Neuronal stem cell (in vitro differentiated cells): ENCODE measurements at regions not wholly inside any gene's neighbourhood (a gene's known extent, or its start where the extent isn't known, plus 50 kb on each side); places are given as distances from the start of the nearest gene placed in this dataset.

Experiments
- DNase-seq: peaks from one replicate; pipeline ENCODE4 v3.0.0-alpha.2; 2013; ENCODE audit warnings: low spot score
- H2AFZ ChIP-seq: one replicate; pipeline ENCODE4 v1.6.1; 2013; ENCODE audit warnings: mild to moderate bottlenecking, low read length, inconsistent platforms
- H2AK5ac ChIP-seq: 2 replicates; pipeline ENCODE4 v1.6.1; 2013; ENCODE audit warnings: low read depth, mild to moderate bottlenecking, inconsistent platforms, low read length, moderate library complexity, mixed read lengths
- H2BK120ac ChIP-seq: 2 replicates; pipeline ENCODE4 v1.6.1; 2013; ENCODE audit warnings: low read depth, mild to moderate bottlenecking, inconsistent platforms, low read length, moderate library complexity, mixed read lengths
- H2BK12ac ChIP-seq: one replicate; pipeline ENCODE4 v1.6.1; 2013; ENCODE audit warnings: low read length, inconsistent platforms
- H2BK15ac ChIP-seq: 2 replicates; pipeline ENCODE4 v1.6.1; 2013; ENCODE audit warnings: mild to moderate bottlenecking, low read length, inconsistent platforms, mixed read lengths
- H2BK5ac ChIP-seq: one replicate; pipeline ENCODE4 v1.6.1; 2013; ENCODE audit warnings: inconsistent platforms, mild to moderate bottlenecking, low read length, moderate library complexity
- H3K14ac ChIP-seq: one replicate; pipeline ENCODE4 v1.6.1; 2013; ENCODE audit warnings: low read length, inconsistent platforms
- H3K18ac ChIP-seq: 2 replicates; pipeline ENCODE4 v1.6.1; 2013; ENCODE audit warnings: low read length, inconsistent platforms
- H3K23ac ChIP-seq: 2 replicates; pipeline ENCODE4 v1.6.1; 2013; ENCODE audit warnings: low read depth, mild to moderate bottlenecking, mixed read lengths, low read length, inconsistent platforms; ENCODE audit not compliant: poor library complexity
- H3K27ac ChIP-seq: replicated peaks from 3 replicates; pipeline ENCODE4 v1.5.1; 2013; ENCODE audit warnings: low read length, inconsistent platforms
- H3K27me3 ChIP-seq, 3 experiments: 2 replicates each; pipeline ENCODE4 v1.6.1; 2013; ENCODE audit warnings: low read length in 3 of 3, mild to moderate bottlenecking in 2 of 3, inconsistent platforms in 1 of 3, low read depth in 1 of 3, mixed read lengths in 1 of 3, moderate library complexity in 1 of 3; ENCODE audit not compliant: control insufficient read depth in 3 of 3, insufficient read depth in 3 of 3
- H3K36me3 ChIP-seq, 2 donors: replicated peaks in 1 of 2; 2 replicates each; pipeline ENCODE4 v1.6.1; 2013; ENCODE audit warnings: low read length in 2 of 2; ENCODE audit not compliant: control insufficient read depth in 2 of 2, insufficient read depth in 2 of 2
- H3K4ac ChIP-seq: 2 replicates; pipeline ENCODE4 v1.6.1; 2013; ENCODE audit warnings: inconsistent platforms, mild to moderate bottlenecking, low read length, moderate library complexity
- H3K4me1 ChIP-seq, 2 donors: 1 replicate in 1 of 2; 2 replicates in 1 of 2; pipeline ENCODE4 v1.6.1; 2013; ENCODE audit warnings: low read length in 2 of 2, low read depth in 1 of 2; ENCODE audit not compliant: control insufficient read depth in 2 of 2, insufficient read depth in 1 of 2
- H3K4me2 ChIP-seq: one replicate; pipeline ENCODE4 v1.6.1; 2013; ENCODE audit warnings: mild to moderate bottlenecking, low read length, inconsistent platforms; ENCODE audit not compliant: insufficient read depth, poor library complexity, severe bottlenecking
- H3K4me3 ChIP-seq, 2 donors: 2 replicates each; pipeline ENCODE4 v1.5.1; 2013; ENCODE audit warnings: low read length in 2 of 2, mild to moderate bottlenecking in 2 of 2, inconsistent platforms in 1 of 2, moderate library complexity in 1 of 2
- H3K79me1 ChIP-seq: one replicate; pipeline ENCODE4 v1.6.1; 2013; ENCODE audit warnings: low read depth, mild to moderate bottlenecking, inconsistent platforms, low read length, moderate library complexity
- H3K9ac ChIP-seq: one replicate; pipeline ENCODE4 v1.6.1; 2013; ENCODE audit warnings: mild to moderate bottlenecking, low read depth, low read length, inconsistent platforms; ENCODE audit not compliant: poor library complexity
- H3K9me3 ChIP-seq, 2 donors: replicated peaks in 1 of 2; 2 replicates each; pipeline versions ENCODE3 to v1.6.1; 2013; ENCODE audit warnings: low read length in 2 of 2, mild to moderate bottlenecking in 2 of 2, inconsistent platforms in 1 of 2, low read depth in 1 of 2, mixed read lengths in 1 of 2, moderate library complexity in 1 of 2; ENCODE audit not compliant: control insufficient read depth in 2 of 2, insufficient read depth in 1 of 2
- H4K8ac ChIP-seq: one replicate; pipeline ENCODE4 v1.6.1; 2013; ENCODE audit warnings: low read depth, mild to moderate bottlenecking, inconsistent platforms, low read length, moderate library complexity
- H4K91ac ChIP-seq: one replicate; pipeline ENCODE4 v1.6.1; 2013; ENCODE audit warnings: low read length, low read depth, mild to moderate bottlenecking, inconsistent platforms; ENCODE audit not compliant: poor library complexity
- WGBS, 2 donors: extraction: QIAGEN DNeasy Blood & Tissue Kit; methylation state at CpG; one replicate each; pipeline ENCODE4 v1.1.7; 2013; ENCODE audit warnings: missing lambda C conversion rate in 2 of 2, mixed read lengths in 1 of 2; ENCODE audit not compliant: insufficient read length in 2 of 2, insufficient replicate concordance in 1 of 2; ENCODE audit errors: extremely low coverage in 2 of 2; 5-methylcytosine and 5-hydroxymethylcytosine counted together

- Histone ChIP-seq H2AFZ (no peak overlapping the region), H3K9ac (no peak overlapping the region), H3K4me3 (no peak overlapping the region), H3K18ac (no peak overlapping the region), H2BK5ac (no peak overlapping the region), H4K8ac (no peak overlapping the region), H3K27ac (no peak overlapping the region), H2BK15ac (no peak overlapping the region), H2AK5ac (no peak overlapping the region), H3K14ac (no peak overlapping the region), H3K4me2 (no peak overlapping the region), H4K91ac (no peak overlapping the region), H3K9me3 (peaks cover 0 to 2% of the 10 kb centered on the region in 2 donors), H3K4me1 (peaks cover 0 to 4% of the 10 kb centered on the region in 2 donors), H2BK12ac (no peak overlapping the region), H3K23ac (no peak overlapping the region), H3K4ac (no peak overlapping the region), H3K79me1 (no peaks in the 10 kb centered on the region), H2BK120ac (no peak overlapping the region), H3K27me3 (no peaks in the 10 kb centered on the region), H3K36me3 (no peaks in the 10 kb centered on the region)
- DNase-seq = no peak
- no CpG with 5 or more reads among the region's 6 CpGs for WGBS, 2 donors
Observed at GRCh38 chr20:22687676-22688349, 103.4 kb upstream of the FOXA2 start.

GRCh38 chr20:22688485-22688884 is 104.1 kb upstream of the FOXA2 start:
- no peak overlapping the region for H2BK12ac ChIP-seq
- H3K27ac ChIP-seq = no peak overlapping the region
- no peak overlapping the region for H4K91ac ChIP-seq
- no peak overlapping the region for H3K14ac ChIP-seq
- no CpG with 5 or more reads among the region's 2 CpGs for WGBS, 2 donors
- H3K4ac ChIP-seq = no peak overlapping the region
- H3K4me3 ChIP-seq = no peak overlapping the region
- H3K23ac ChIP-seq = no peak overlapping the region
- peaks cover 0 to 4% of the 10 kb centered on the region in 2 donors for H3K4me1 ChIP-seq
- no peak overlapping the region for H2AFZ ChIP-seq
- H3K27me3 ChIP-seq = no peaks in the 10 kb centered on the region
- no peaks in the 10 kb centered on the region for H3K79me1 ChIP-seq
- H2BK5ac ChIP-seq = no peak overlapping the region
- H3K18ac ChIP-seq = no peak overlapping the region
- H3K9me3 ChIP-seq = peaks cover 0 to 2% of the 10 kb centered on the region in 2 donors
- DNase-seq = no peak
- H3K36me3 ChIP-seq = no peaks in the 10 kb centered on the region
- no peak overlapping the region for H2BK15ac ChIP-seq
- no peak overlapping the region for H4K8ac ChIP-seq
- H2BK120ac ChIP-seq = no peak overlapping the region
- H3K9ac ChIP-seq = no peak overlapping the region
- H3K4me2 ChIP-seq = no peak overlapping the region
- no peak overlapping the region for H2AK5ac ChIP-seq

GRCh38 chr20:22689266-22689665 is 104.9 kb upstream of the FOXA2 start:
- no peak overlapping the region for H2BK120ac ChIP-seq
- H3K79me1 ChIP-seq = no peaks in the 10 kb centered on the region
- H3K4ac ChIP-seq = no peak overlapping the region
- H3K9ac ChIP-seq = no peak overlapping the region
- no peak overlapping the region for H2AK5ac ChIP-seq
- no peak overlapping the region for H3K14ac ChIP-seq
- H3K4me3 ChIP-seq = no peak overlapping the region
- H2AFZ ChIP-seq = no peak overlapping the region
- H3K4me1 ChIP-seq = peaks cover 0 to 4% of the 10 kb centered on the region in 2 donors
- H3K27me3 ChIP-seq = no peaks in the 10 kb centered on the region
- no peak overlapping the region for H2BK5ac ChIP-seq
- H4K8ac ChIP-seq = no peak overlapping the region
- no peak overlapping the region for H2BK12ac ChIP-seq
- H2BK15ac ChIP-seq = no peak overlapping the region
- H3K27ac ChIP-seq = no peak overlapping the region
- no peak overlapping the region for H4K91ac ChIP-seq
- WGBS, 2 donors = no CpG with 5 or more reads among the region's 5 CpGs
- no peak overlapping the region for H3K18ac ChIP-seq
- no peak overlapping the region for H3K4me2 ChIP-seq
- H3K23ac ChIP-seq = no peak overlapping the region
- peaks cover 0 to 2% of the 10 kb centered on the region in 2 donors for H3K9me3 ChIP-seq
- DNase-seq = no peak
- H3K36me3 ChIP-seq = no peaks in the 10 kb centered on the region

- H3K27me3 ChIP-seq = no peaks in the 10 kb centered on the region
- H2BK12ac ChIP-seq = no peak overlapping the region
- no peak overlapping the region for H2AFZ ChIP-seq
- H3K79me1 ChIP-seq = no peaks in the 10 kb centered on the region
- no peak overlapping the region for H3K4me2 ChIP-seq
- no peak overlapping the region for H4K91ac ChIP-seq
- no peak overlapping the region for H2BK5ac ChIP-seq
- H3K23ac ChIP-seq = no peak overlapping the region
- H3K9me3 ChIP-seq = peaks cover 0 to 2% of the 10 kb centered on the region in 2 donors
- no peak overlapping the region for H2BK15ac ChIP-seq
- no peak overlapping the region for H4K8ac ChIP-seq
- H3K4me3 ChIP-seq = no peak overlapping the region
- H2AK5ac ChIP-seq = no peak overlapping the region
- H3K4me1 ChIP-seq = peaks cover 0 to 4% of the 10 kb centered on the region in 2 donors
- no peak overlapping the region for H3K18ac ChIP-seq
- no peak overlapping the region for H3K4ac ChIP-seq
- no CpG with 5 or more reads among the region's 7 CpGs for whole genome bisulfite sequencing, 2 donors
- no peak overlapping the region for H2BK120ac ChIP-seq
- H3K36me3 ChIP-seq = no peaks in the 10 kb centered on the region
- H3K14ac ChIP-seq = no peak overlapping the region
- no peak overlapping the region for H3K9ac ChIP-seq
- no peak for DNase-seq
- H3K27ac ChIP-seq = no peak overlapping the region
Observed at GRCh38 chr20:22690000-22690399, 105.6 kb upstream of the FOXA2 start.
